HG03066 (cell line): ENCODE measurements at regions not wholly inside any gene's neighbourhood (a gene's known extent, or its start where the extent isn't known, plus 50 kb on each side); places are given as distances from the start of the nearest gene placed in this dataset.
"Not testable (repeated sequence)": the region's sequence is repeated elsewhere in the genome, so short reads cannot be mapped to it uniquely, and the experiment has no call there.

Experiments
- ATAC-seq: cut with Tn5 transposase; IDR thresholded peaks from one replicate; pipeline ENCODE4 v1.9.1; 2021; ENCODE audit warnings: low read depth; ENCODE audit not compliant: unreplicated experiment

DNA sequence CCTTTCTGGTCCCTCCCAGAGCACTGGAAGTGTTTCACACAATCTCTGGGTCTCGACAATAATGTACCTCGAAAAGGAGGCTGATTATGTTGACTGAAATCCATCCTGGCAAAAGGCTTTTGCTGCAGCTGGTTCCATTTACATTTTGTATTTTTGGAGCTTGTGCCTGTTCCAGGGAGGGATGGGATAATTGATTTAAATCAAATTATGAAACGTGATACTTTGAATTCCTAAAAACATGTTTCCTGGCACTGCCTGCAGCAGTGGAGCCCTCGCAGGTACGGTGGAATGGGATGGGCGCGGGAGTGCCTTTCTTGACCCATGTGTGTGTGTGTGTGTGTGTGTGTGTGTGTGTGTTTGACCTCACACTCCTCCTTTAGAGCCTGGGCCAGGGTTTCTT, 455.5 kb upstream of the MEIS1 start:
- no peak for ATAC-seq

DNA sequence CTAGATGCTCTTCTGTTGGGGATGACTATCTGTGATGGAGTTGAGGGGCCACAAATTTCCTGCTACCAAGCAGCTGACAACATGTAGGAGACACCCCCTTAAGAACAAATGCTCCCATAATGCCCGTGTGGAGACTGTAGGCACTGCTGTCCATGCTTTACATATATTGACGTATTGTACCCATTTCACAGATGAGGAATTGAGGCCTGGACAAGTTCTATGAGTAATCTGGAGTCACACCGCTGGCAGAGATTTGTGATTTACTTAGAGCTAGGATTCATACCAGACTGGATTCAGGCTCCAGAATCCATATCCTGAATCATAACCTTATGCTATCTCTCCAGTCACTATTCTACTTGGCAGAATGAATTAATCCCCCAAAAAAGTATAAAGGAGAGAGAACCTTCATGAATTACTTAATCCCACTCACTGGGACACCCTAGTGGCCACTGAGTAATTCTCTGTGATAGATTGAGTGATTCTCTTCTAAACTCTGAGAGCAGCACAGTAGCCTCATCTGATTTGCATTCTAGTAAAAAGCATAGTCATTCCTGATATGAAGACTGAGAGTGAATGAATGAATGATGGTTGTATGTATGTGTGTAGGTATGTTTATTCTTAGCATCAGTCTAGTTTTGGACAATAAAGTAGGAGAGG, 460.7 kb upstream of the MEIS1 start:
- ATAC-seq, result no peak

DNA sequence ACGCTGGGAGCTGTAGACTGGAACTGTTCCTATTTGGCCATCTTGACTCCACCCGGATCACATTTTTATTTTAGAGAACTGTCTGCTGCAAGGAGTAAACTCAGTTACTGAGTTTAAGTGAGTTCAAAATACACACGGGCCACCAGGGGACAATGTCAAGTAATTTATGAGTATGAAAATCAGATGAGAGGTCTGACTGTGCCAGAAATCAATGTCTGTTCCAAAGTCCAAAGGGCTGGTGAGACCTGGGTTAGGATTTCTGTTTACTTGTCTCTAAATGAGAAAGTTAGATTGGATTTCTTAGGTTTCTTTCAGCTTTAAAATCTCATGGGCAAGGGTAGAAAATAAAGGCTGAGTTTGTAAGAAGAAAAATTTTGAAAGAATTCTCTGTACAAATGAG, 465.8 kb upstream of the MEIS1 start:
- no peak for ATAC-seq

DNA sequence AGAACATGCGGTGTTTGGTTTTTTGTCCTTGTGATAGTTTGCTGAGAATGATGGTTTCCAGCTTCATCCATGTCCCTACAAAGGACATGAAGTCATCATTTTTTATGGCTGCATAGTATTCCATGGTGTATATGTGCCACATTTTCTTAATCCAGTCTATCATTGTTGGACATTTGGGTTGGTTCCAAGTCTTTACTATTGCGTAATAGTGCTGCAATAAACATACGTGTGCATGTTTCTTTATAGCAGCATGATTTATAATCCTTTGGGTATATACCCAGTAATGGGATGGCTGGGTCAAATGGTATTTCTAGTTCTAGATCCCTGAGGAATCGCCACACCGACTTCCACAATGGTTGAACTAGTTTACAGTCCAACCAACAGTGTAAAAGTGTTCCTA, 471.6 kb upstream of the MEIS1 start:
- not testable (repeated sequence) for ATAC-seq

DNA sequence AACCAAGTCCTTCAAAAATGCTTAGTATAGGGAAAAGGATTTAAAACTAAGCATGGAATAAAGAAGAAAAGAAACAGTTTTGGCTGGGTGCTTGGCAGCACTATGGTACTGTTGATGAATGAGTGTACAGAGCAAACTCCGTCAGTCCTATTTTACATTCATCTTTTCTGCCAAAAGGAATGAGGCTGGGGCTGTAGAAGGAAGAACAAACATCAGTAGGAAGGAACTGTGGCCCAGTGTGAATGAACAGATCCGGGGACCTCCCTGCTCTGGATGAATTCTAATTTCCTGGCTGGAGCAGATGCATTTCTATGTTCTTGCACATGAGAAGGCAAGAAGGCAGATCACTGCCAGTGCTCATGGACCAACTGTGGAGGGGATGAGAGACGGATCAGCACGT, 474.0 kb upstream of the MEIS1 start:
- no peak for ATAC-seq

DNA sequence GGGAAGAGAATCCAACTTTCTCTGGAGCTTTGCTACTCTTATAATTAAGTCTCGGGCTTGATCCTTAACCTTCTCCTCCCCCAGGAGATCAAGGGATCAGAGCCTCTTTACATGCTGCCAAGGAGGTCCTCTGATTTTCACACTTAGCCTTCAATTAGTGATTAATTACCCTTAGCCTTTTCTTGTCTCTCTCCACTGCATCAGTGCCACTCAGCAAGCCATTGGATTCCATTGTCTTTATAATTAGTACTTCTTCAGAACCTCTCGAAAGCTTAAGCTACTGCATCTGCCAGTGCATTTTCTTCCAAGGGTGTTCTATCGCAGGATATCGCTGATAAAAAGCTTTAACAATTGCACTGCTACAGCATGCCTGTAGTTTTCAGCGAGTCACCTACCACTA, 477.0 kb upstream of the MEIS1 start:
- no peak for ATAC-seq

DNA sequence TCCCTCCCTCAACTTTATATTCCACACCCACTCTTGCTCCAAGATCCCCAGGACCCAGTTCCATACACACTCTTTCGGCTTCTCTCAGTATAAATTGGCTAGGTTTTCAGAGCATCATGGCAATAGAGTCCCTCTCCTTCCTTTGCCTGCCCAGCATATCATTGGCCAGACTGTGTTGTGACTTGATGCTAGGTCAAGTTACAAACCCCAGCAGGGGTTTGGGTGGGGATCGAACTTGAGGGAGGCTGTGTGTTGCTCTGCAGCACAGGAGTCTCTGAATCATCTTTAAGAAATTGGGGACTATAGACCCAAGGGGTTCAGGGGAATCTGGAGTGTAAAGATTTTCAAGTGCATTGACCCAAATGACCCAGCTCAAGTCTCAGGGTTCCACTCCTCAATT, 477.5 kb upstream of the MEIS1 start:
- ATAC-seq, result no peak

DNA sequence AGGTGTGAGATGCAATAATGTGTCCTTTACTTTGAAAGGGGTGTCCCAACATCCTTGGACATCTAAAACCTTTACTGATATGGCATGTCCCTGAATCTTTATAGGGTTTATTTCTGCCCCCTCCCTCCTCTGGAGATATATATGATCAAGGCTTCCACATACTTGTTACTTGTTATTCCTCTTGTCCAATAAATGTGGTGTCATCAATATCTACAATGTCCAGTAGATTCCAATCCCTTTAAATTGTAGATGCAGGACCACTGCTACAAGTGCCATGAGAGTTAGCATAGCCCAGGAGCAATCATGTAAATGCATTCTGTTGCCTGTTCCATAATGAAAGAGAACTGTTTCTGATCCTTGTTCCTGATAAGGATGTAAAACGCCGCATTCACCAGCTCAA, 479.7 kb upstream of the MEIS1 start:
- no peak for ATAC-seq

DNA sequence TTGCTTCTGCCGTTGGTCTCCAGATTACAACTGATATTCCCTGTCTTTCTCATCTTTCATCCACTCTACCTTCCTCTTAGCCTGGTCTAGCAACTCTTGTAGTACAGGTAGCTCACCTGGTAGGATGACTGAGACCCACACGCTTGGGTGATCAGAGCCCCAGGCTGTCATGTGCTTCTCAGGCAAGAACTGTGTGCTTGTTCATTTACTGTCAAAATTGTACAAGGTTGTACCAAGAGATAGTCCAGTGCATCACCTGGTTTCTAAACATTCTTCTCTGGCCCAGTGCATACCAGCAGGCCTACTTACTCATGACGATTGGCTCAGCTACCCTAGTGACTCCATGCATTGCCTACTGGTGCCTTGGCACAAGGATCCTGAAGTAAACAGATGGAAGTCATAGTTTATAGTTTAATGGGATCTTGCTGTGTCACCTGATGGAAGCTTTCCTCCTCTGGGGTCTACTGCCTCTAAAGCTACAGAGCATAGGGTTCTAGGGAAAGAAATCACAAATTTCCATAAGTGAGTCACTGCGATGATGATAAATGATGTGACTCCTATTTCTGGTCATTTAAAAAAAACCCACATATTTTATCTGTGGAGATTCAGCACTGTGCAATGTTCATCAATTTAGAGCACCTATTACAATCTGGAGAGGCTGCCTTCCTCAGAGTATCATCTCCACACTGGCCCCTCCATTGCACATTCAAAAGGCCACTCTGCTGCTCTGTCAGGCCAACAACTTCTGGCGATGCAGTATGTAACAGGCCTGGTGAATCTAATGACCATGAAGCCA, 481.8 kb upstream of the MEIS1 start:
- ATAC-seq, result no peak

DNA sequence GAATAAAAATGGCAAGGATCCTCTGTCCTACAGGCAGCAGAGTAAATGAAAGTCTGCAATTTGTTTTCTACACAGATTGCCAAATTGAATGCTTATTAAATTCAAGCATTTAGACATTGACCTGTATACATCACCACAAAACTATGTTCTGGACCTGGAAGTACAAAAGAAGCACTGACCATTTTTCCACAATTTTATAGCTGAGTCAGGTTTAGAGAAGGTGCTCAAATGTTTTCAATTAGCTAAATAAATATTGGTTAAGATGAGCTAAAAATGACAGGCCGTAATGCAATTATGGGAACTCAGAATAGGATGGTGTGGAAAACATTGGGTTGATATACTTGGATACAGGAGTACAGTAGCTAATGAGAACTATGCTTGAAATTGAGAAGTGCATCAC, 490.7 kb upstream of the MEIS1 start:
- no peak for ATAC-seq

DNA sequence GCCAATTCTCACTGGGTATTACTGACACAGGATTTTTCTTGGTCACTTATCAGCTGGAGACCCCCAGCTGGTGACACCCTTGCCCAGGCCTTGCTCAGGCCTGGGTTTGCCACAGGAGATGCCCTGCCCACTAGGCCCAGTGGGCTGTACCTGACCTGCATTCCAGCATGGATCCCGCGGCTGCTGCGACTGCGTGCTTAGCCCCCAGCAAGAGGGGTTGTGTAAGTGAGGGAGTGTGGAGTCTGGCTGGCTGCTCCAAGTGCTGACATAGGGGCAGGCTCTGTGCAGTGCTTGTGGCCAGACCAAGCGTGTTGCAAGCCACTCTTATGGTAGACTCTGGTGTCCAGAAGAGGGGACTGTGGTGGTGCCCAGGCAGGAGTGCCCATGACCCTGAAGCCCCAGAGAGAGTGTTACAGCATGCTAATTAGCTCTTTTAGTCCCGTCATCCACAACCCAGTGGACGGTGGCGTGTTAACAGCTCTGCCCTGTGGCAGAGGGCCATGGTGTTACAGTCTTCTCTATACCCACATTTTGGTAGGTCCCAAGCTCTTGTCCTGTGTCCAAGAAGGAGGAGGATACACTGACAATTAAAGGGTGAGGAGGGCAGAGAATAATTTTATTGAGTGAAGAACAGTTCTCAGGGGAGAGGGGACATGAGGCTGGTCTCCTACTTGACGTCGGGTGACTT, 491.7 kb upstream of the MEIS1 start:
- no peak for ATAC-seq

DNA sequence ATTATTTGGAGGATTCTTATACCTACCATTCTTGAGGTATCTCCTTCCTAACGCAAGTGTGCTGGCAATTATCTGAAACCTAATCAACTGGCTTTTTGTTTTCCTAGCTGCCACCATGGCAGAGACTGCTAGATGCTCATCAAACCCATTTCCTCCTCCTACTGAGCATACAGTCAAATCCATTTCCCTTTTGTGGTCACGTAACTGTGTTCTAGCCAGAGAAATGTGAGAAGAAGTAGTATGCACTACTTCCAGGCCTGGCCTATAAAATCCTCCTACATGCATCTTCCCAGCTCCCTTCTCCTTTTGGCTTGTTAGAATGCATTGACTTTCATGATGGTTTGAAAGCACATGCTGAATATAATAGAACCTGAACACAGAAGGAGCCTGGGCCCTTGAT, 494.1 kb upstream of the MEIS1 start:
- no peak for ATAC-seq

DNA sequence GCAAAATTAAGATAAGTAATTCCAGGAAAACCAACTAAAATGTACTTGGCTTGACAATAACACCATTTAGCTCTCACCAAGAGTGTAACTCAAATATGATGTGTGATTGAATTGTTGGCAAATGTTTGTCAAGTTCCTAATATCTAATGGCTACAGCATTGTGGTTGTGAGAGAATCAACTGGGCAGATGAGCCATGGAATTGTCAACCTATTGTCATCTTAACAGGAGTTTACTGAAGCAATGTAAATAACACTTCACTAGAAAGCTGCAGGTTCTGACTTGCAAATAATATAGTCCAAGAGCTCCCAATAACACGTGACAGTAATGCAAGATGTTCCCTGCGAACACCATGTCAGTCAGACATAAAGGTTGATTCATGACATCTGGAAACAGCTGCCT, 495.2 kb upstream of the MEIS1 start:
- no peak for ATAC-seq

DNA sequence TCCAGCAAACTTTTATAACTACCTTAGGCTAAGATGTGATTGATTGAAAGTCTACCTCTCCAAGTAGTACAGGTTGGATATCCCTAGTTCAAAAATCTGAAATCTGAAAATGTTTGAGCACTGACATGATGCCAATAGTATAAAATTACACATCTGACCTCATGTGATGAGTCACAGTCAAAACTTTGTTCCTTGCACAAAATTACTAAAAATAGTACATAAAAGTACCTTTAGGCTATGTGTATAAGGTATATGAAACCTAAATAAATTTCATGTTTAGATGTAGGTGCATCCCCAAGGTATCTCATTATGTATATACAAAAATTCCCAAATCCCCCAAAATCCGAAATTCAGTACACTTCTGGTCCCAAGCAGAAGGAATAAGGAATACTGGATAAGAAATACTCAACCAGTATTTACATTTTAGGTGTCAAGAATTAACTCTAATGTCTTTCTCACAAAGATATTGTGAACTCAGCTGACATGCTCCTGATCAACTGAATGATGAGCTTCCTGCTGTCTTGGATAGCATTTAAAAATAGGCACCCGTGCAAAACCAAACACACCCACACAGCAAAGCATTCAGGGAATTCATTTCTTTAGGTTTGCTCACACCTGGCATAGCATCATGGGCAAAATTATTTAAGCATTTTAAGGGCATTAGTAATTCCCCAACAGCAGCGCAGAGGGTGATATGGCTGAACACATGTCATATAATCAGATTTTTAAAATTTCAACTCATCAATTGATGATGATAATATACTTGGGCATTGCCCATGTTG, 497.4 kb upstream of the MEIS1 start:
- no peak for ATAC-seq

DNA sequence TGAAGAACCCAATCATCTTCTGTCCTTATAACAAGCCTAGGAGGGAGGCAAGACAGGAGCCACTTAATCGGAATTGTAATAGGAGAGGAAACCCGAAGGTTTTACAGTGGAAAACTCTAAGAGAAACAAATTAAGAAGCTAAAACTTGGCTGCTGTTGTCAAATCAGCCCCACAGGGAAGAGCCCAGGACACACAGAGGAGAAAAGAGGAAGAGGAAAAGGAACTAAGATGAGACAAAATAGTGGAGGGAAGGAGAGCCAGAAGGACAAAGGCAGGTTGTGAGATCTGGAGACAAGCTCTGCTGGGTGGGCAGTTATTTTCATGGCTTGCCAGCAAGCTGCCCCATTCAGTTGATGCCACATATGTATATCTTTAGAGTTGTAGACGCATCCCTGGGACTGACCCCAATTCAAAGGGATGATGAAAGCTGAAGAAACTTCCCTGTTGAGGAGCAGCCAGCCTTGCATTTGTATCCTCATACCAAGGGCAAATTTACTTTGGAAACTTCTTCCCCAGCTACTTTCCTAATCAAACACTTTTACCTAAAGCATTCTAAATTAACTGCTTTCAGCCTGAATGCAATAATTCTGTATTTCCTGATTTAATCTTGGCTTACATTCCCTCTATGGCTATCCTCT, 499.8 kb upstream of the MEIS1 start:
- ATAC-seq, result no peak

DNA sequence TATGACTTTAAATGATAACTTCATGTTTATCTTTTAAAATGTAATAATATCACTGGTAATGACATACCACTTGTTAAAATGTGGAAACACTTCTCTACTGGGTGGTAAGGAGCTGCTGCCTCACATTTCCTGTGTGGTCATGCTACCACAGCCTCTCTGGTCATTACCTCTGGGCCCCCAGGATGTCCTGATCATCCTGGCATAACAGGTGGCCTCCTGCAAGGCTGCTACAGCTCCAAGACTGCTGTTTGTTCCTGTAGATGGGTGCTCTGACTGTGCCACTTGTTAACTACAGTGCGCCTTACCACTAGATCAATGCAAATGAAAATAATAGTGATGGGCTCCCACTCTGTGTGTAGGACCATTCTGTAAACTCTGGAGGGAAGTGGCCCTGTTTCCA, 500.2 kb upstream of the SPRED2 start:
- ATAC-seq, result no peak

DNA sequence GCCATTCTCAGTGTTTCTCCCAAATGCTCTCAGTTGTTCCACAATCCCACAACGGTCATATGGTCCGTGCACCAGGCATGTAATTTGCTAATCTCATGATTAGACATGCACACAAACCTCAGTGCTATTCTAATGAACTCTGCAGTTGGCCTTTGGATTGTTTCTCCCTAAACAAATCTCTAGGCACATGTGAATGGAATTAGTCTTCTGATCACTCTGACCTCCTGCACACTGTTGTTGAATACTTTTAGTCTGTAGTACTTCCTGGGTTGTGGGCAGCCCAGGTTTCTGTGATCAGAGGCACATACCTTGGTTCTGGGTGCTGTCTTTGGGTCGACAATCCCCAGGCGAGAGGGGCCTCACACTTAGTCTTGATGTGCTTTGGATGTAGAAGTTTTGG, 498.7 kb upstream of the SPRED2 start:
- ATAC-seq, result no peak

DNA sequence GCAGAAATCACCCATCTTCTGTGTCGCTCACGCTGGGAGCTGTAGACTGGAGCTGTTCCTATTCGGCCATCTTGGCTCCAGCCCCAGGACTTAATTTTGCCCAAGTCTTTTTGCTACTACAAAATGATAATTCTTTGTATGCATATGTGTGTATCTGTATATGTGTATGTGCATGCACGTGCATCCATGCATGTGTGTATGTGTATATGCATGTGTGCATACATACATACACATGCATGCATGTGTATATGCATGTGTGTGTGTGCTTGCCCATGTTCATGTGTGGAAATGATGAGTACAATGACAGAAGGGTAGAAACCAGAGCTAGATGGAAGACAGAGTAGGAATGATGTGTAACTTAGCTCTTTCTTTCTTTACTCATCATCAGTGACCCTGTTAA, 497.9 kb upstream of the SPRED2 start:
- ATAC-seq, result no peak

DNA sequence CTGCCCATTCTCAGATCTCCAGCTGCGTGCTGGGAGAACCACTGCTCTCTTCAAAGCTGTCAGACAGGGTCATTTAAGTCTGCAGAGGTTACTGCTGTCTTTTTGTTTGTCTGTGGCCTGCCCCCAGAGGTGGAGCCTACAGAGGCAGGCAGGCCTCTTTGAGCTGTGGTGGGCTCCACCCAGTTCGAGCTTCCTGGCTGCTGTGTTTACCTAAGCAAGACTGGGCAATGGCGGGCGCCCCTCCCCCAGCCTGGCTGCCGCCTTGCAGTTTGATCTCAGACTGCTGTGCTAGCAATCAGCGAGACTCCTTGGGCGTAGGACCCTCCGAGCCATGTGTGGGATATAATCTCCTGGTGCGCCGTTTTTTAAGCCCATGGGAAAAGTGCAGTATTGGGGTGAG, 497.3 kb upstream of the SPRED2 start:
- ATAC-seq, result not testable (repeated sequence)

DNA sequence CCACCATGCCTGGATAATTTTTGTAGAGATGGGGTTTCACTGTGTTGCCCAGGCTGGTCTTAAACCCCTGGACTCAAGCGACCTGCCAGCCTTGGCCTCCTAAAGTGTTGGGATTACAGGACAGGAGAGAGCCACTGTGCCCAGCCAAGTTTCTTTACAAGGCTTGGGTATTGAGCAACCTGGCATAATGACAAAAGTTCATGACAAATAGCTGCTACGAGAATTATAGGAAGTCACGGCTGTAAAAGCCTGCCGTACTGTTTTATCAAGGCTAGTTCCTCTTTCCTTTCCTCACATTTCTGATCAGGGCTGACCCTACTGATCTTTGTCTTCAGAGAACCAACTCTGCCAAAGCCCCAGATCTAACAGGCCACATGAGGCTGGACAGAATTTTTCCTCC, 490.4 kb upstream of the SPRED2 start:
- ATAC-seq, result no peak

DNA sequence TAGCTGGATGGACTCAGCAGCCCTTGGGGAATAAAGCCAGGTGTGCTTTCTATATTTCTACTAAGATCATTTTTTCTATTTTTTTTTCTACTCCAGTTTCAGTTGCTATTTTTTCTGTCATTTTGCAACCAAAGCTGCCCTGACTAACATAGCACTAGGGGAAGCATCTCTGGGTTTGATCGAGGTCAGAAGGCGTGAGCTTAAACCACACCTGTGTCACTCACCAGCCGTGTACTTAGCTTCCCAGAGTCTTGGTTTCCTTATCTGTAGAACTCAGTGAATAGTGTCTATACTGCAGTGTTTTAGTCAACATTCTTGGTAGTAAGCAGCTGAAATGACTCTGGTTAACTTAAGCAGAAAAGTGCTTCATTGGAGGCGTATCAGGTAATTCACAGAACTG, 489.6 kb upstream of the SPRED2 start:
- ATAC-seq, result no peak
